Memory B cell (primary cell): ENCODE measurements at regions not wholly inside any gene's neighbourhood (a gene's known extent, or its start where the extent isn't known, plus 50 kb on each side); places are given as distances from the start of the nearest gene placed in this dataset.

Source experiments
- ATAC-seq: fragments of 150-1000 bp; cut with Tn5 transposase; 2 replicates; pipeline ENCODE4 v1.10.0; 2021; ENCODE audit warnings: low read depth, mild to moderate bottlenecking, moderate library complexity
- DNase-seq, 2 donors: peaks; one replicate each; pipeline ENCODE4 v3.0.0; 2022; ENCODE audit warnings: low spot score in 2 of 2
- H3K27ac Mint-ChIP-seq: one replicate; pipeline ENCODE4 v1.8.0; 2022; ENCODE audit warnings: mild to moderate bottlenecking, moderate library complexity, mixed read lengths
- H3K27me3 Mint-ChIP-seq: one replicate; pipeline ENCODE4 v1.8.0; 2022; ENCODE audit warnings: mixed read lengths
- H3K36me3 Mint-ChIP-seq: one replicate; pipeline ENCODE4 v1.8.0; 2022; ENCODE audit warnings: mild to moderate bottlenecking, mixed read lengths
- H3K4me1 Mint-ChIP-seq: one replicate; pipeline ENCODE4 v1.8.0; 2022; ENCODE audit warnings: mixed read lengths
- H3K4me3 Mint-ChIP-seq: one replicate; pipeline ENCODE4 v1.8.0; 2022; ENCODE audit warnings: mild to moderate bottlenecking, moderate library complexity, mixed read lengths
- H3K9me3 Mint-ChIP-seq: one replicate; pipeline ENCODE4 v1.8.0; 2022; ENCODE audit warnings: mixed read lengths

- no peaks in the 10 kb centered on the region for H3K4me1 Mint-ChIP-seq
- no peak for DNase-seq
- H3K9me3 Mint-ChIP-seq = no peaks in the 10 kb centered on the region
- no peak for ATAC-seq
- no peak overlapping the region for H3K4me3 Mint-ChIP-seq
- peaks cover 9% of the 10 kb centered on the region for H3K27me3 Mint-ChIP-seq
- H3K27ac Mint-ChIP-seq = no peak overlapping the region
- no peaks in the 10 kb centered on the region for H3K36me3 Mint-ChIP-seq
Measured at GRCh38 chr14:51544471-51544870, 107.2 kb upstream of the FRMD6 start.

- no peak overlapping the region for H3K27ac Mint-ChIP-seq
- H3K4me3 Mint-ChIP-seq = no peak overlapping the region
- DNase-seq = no peak
- ATAC-seq = no peak
- H3K27me3 Mint-ChIP-seq = peaks cover 9% of the 10 kb centered on the region
- H3K36me3 Mint-ChIP-seq = no peaks in the 10 kb centered on the region
- no peaks in the 10 kb centered on the region for H3K9me3 Mint-ChIP-seq
- no peaks in the 10 kb centered on the region for H3K4me1 Mint-ChIP-seq
Measured at GRCh38 chr14:51544901-51545300, 106.8 kb upstream of the FRMD6 start.

- Mint-ChIP-seq H3K9me3 (no peaks in the 10 kb centered on the region), H3K4me3 (no peak overlapping the region), H3K4me1 (no peaks in the 10 kb centered on the region), H3K27me3 (peaks cover 9% of the 10 kb centered on the region), H3K36me3 (no peaks in the 10 kb centered on the region), H3K27ac (no peak overlapping the region)
- no peak for DNase-seq
- no peak for ATAC-seq
Measured at GRCh38 chr14:51545396-51545795, 106.3 kb upstream of the FRMD6 start.

- H3K4me1 Mint-ChIP-seq = no peaks in the 10 kb centered on the region
- no peak overlapping the region for H3K27ac Mint-ChIP-seq
- ATAC-seq (no peak), DNase-seq (no peak)
- H3K36me3 Mint-ChIP-seq = no peaks in the 10 kb centered on the region
- peaks cover 13% of the 10 kb centered on the region for H3K27me3 Mint-ChIP-seq
- no peak overlapping the region for H3K4me3 Mint-ChIP-seq
- H3K9me3 Mint-ChIP-seq = no peaks in the 10 kb centered on the region
Measured at GRCh38 chr14:51546099-51546498, 105.6 kb upstream of the FRMD6 start.

- peaks cover 10% of the 10 kb centered on the region for H3K27me3 Mint-ChIP-seq
- H3K4me1 Mint-ChIP-seq = no peaks in the 10 kb centered on the region
- H3K9me3 Mint-ChIP-seq = no peaks in the 10 kb centered on the region
- H3K27ac Mint-ChIP-seq = no peak overlapping the region
- no peak overlapping the region for H3K4me3 Mint-ChIP-seq
- no peaks in the 10 kb centered on the region for H3K36me3 Mint-ChIP-seq
- DNase-seq (no peak), ATAC-seq (no peak)
Measured at GRCh38 chr14:51546603-51547258, 105.0 kb upstream of the FRMD6 start.

- peaks cover 10% of the 10 kb centered on the region for H3K27me3 Mint-ChIP-seq
- no peaks in the 10 kb centered on the region for H3K36me3 Mint-ChIP-seq
- no peak overlapping the region for H3K4me3 Mint-ChIP-seq
- H3K9me3 Mint-ChIP-seq = no peaks in the 10 kb centered on the region
- no peaks in the 10 kb centered on the region for H3K4me1 Mint-ChIP-seq
- DNase-seq (no peak), ATAC-seq (no peak)
- H3K27ac Mint-ChIP-seq = no peak overlapping the region
Measured at GRCh38 chr14:51547260-51547659, 104.5 kb upstream of the FRMD6 start.

GRCh38 chr14:51547701-51548100 is 104.0 kb upstream of the FRMD6 start:
- Mint-ChIP-seq H3K36me3 (no peaks in the 10 kb centered on the region), H3K4me3 (no peak overlapping the region), H3K27me3 (peaks cover 9% of the 10 kb centered on the region), H3K27ac (no peak overlapping the region), H3K9me3 (no peaks in the 10 kb centered on the region), H3K4me1 (no peaks in the 10 kb centered on the region)
- no peak for ATAC-seq
- DNase-seq = no peak

GRCh38 chr14:51548187-51548586 is 103.5 kb upstream of the FRMD6 start:
- no peaks in the 10 kb centered on the region for H3K4me1 Mint-ChIP-seq
- no peaks in the 10 kb centered on the region for H3K9me3 Mint-ChIP-seq
- peaks cover 11% of the 10 kb centered on the region for H3K27me3 Mint-ChIP-seq
- H3K36me3 Mint-ChIP-seq = no peaks in the 10 kb centered on the region
- DNase-seq (no peak), ATAC-seq (no peak)
- H3K4me3 Mint-ChIP-seq = no peak overlapping the region
- no peak overlapping the region for H3K27ac Mint-ChIP-seq

GRCh38 chr14:51550636-51551035 is 101.1 kb upstream of the FRMD6 start:
- DNase-seq (no peak), ATAC-seq (no peak)
- Mint-ChIP-seq H3K4me3 (no peak overlapping the region), H3K27ac (no peak overlapping the region), H3K36me3 (no peaks in the 10 kb centered on the region), H3K27me3 (peaks cover 12% of the 10 kb centered on the region), H3K4me1 (no peaks in the 10 kb centered on the region), H3K9me3 (no peaks in the 10 kb centered on the region)

- Mint-ChIP-seq H3K27ac (no peak overlapping the region), H3K9me3 (no peaks in the 10 kb centered on the region), H3K36me3 (no peaks in the 10 kb centered on the region), H3K27me3 (peaks cover 12% of the 10 kb centered on the region), H3K4me1 (no peaks in the 10 kb centered on the region), H3K4me3 (no peak overlapping the region)
- ATAC-seq (no peak), DNase-seq (no peak)
Measured at GRCh38 chr14:51552275-51552674, 99.4 kb upstream of the FRMD6 start.

GRCh38 chr14:51552768-51553404 is 98.8 kb upstream of the FRMD6 start:
- H3K9me3 Mint-ChIP-seq = no peaks in the 10 kb centered on the region
- no peak overlapping the region for H3K27ac Mint-ChIP-seq
- DNase-seq (no peak), ATAC-seq (no peak)
- H3K36me3 Mint-ChIP-seq = no peaks in the 10 kb centered on the region
- H3K27me3 Mint-ChIP-seq = peaks cover 12% of the 10 kb centered on the region
- H3K4me3 Mint-ChIP-seq = no peak overlapping the region
- H3K4me1 Mint-ChIP-seq = no peaks in the 10 kb centered on the region

- Mint-ChIP-seq H3K36me3 (no peaks in the 10 kb centered on the region), H3K27me3 (peaks cover 10% of the 10 kb centered on the region), H3K27ac (no peak overlapping the region), H3K9me3 (no peaks in the 10 kb centered on the region), H3K4me3 (no peak overlapping the region), H3K4me1 (no peaks in the 10 kb centered on the region)
- no peak for DNase-seq
- no peak for ATAC-seq
Measured at GRCh38 chr14:51554339-51554920, 97.3 kb upstream of the FRMD6 start.

- ATAC-seq = no peak
- no peak overlapping the region for H3K4me3 Mint-ChIP-seq
- H3K9me3 Mint-ChIP-seq = no peaks in the 10 kb centered on the region
- H3K27ac Mint-ChIP-seq = no peak overlapping the region
- no peaks in the 10 kb centered on the region for H3K36me3 Mint-ChIP-seq
- peaks cover 10% of the 10 kb centered on the region for H3K27me3 Mint-ChIP-seq
- no peaks in the 10 kb centered on the region for H3K4me1 Mint-ChIP-seq
- DNase-seq = no peak
Measured at GRCh38 chr14:51554953-51555352, 96.8 kb upstream of the FRMD6 start.

- H3K27ac Mint-ChIP-seq = no peak overlapping the region
- no peaks in the 10 kb centered on the region for H3K9me3 Mint-ChIP-seq
- H3K4me3 Mint-ChIP-seq = no peak overlapping the region
- no peaks in the 10 kb centered on the region for H3K4me1 Mint-ChIP-seq
- no peaks in the 10 kb centered on the region for H3K36me3 Mint-ChIP-seq
- no peak for DNase-seq
- H3K27me3 Mint-ChIP-seq = peaks cover 2% of the 10 kb centered on the region
- no peak for ATAC-seq
Measured at GRCh38 chr14:51561141-51561540, 90.6 kb upstream of the FRMD6 start.

- H3K27ac Mint-ChIP-seq = no peak overlapping the region
- DNase-seq (no peak), ATAC-seq (no peak)
- no peaks in the 10 kb centered on the region for H3K27me3 Mint-ChIP-seq
- no peaks in the 10 kb centered on the region for H3K36me3 Mint-ChIP-seq
- no peaks in the 10 kb centered on the region for H3K4me1 Mint-ChIP-seq
- no peak overlapping the region for H3K4me3 Mint-ChIP-seq
- H3K9me3 Mint-ChIP-seq = no peaks in the 10 kb centered on the region
Measured at GRCh38 chr14:51562816-51563215, 88.9 kb upstream of the FRMD6 start.
